Forelimb muscle (tissue), 1 donor: ENCODE measurements at regions not wholly inside any gene's neighbourhood (a gene's known extent, or its start where the extent isn't known, plus 50 kb on each side); places are given as distances from the start of the nearest gene placed in this dataset.
"Not testable (repeated sequence)": the region's sequence is repeated elsewhere in the genome, so short reads cannot be mapped to it uniquely, and the experiment has no call there.

Experiments
- DNase-seq: peaks from one replicate; pipeline ENCODE4 v3.0.0-alpha.2; 2013; ENCODE audit warnings: low read depth

DNA sequence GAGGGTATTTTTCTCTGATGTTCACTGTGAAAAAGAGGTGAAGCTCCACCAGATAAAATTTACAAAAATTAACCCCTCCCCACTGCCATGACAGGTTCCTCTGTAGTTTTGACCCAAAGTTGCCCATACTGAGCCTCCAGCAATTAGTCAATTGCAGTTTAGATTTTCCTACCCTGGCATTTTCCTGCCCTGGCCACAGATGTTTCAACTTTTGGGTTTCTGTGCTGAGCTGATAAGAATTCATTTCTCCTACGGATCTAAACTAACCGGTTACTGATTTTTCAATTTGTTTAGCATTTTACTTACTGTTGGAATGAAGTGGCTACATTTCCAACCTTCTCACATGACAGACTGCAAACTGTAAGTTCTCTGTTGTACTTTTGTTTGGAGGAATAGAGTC is 1346.1 kb upstream of the EPHA6 start:
- no peak for DNase-seq

DNA sequence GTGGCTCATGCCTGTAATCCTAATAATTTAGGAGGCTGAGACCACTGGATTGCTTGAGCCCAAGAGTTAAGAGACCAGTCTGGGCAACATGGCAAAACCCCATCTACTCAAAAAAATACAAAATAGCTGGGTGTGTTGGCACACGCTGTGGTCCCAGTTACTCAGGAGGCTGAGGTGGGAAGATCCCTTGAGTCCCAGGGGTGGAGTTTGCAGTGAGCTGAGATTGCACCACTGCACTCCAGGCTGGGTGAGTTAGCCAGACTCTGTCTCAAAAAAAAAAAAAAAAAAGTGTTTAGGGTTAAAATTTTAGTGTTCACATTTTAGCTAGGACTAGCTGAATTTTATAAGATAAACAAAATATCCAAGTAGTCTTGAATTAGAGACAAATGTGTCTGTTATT is 1340.1 kb upstream of the EPHA6 start:
- DNase-seq: no peak

DNA sequence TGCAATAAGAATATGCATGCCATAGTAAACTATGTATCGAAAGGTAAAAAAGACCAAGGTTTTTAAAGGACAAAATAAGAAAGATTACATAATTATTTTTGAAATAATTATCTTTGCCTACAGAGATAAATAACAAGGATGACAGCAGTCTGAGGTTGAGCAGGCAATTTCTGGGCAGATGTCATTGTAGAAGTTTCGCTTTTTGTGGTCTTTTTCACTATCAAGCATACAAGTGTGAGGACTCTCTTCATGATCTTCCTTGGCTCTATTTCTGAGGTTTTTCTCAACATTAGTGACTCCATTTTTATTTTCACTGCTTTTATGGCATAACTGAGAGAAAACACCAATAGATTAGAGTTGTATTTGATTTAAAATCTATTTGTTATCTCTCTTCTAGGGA is 1337.9 kb upstream of the EPHA6 start:
- no peak for DNase-seq

DNA sequence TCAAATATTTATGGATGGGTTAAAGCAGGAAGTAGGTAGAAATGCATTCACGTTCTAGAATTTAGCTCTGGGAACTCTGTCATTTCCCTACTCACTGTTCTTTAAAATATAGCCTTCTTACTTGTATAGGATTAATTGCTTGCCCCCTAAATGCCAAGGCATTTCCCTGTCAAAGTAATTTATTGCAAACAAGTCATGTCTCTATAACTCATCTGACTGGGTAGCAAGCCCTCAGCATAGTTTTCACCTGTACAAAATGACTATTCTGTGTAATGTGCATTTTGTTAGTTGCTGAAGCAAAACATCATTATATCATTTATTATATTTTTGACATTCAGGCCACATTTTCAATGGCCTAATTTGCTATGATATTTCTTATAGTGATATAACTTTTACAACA is 1308.2 kb upstream of the EPHA6 start:
- DNase-seq: no peak

DNA sequence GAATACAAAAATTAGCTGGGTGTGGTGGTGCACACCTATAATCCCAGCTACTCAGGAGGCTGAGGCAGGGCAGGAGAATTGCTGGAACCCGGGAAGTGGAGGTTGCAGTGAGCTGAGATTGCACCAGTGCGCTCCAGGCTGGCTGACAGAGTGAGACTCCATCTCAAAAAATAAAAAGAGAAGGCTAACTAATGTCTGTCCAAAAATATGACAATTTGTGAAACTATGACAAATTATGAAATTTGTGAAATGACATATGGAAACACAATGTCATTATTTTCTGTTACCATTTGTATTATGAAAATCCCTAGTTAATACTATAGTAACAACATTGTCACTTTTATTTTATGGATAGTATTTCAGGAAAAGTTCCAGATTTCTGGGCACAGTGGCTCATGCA is 1306.3 kb upstream of the EPHA6 start:
- DNase-seq: no peak

DNA sequence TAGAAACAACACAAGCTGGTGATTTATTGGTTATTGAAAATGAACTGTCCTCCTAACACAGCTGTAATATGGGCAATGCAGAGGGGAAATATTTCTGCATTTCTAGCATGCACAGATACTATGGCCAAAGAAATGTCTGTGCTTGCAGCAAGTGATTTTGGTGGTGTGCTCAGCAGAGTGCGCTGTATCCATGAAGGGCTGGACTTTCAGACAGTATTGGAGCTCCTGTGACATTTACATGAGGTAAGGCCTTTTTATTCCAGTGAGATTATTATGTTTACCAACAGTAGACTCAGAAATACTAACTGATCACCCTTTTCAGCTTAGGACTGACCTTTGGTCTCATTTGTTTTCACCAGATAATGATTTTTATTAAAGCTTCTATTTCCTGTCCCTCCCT is 1302.6 kb upstream of the EPHA6 start:
- DNase-seq: no peak

DNA sequence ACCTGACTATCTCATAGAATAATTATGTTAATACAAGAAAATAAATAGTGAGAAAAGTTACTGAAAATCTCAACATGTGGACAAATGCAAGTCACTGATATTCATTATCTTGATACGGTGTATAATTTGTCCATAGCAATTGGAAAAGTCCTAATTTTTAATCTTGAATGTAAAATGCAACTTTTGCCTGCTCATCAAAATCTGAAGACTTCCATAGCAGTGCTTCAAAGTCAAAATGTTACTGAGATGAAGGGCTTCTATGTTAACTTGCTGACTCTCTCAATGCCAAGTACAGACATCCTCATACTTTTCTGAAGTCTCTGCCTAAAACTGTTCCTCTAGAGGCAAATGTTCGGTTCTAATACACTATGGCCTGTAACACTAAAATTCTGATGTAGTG is 1300.1 kb upstream of the EPHA6 start:
- DNase-seq: no peak

DNA sequence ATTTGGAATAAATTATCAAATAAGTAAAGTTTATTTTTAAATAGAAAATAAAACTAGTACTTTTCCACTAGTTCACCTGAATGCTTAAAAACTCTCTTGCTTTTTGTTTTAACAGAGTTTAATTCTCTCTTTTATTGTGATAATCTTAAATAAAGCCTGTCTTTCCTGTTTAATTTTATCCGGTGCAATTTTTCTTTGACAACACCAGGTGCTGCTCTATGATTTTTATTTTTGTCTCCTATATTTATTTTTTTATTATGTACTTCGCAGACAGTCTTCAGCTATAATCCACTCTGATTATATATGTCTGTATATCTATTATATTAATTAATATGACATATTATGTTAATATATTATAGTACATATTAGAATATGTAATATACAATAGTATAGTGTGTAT is 1293.0 kb upstream of the EPHA6 start:
- DNase-seq: no peak

DNA sequence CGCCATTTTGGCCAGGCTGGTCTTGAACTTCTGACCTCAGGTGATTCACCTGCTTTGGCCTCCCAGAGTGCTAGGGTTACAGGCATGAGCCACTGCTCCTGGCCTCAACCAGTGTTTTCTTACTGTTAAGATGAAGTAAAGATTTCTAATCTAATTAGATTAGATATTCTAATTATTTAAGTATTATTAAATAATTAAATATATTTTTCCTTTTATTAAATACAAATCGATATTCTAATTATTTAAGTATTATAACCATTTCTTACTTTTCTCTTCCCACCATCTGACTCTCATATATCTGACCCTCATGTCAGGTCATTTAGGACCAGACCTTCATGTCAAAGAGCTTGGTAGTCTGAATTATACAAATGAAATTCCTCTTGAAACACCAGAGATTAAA is 1291.9 kb upstream of the EPHA6 start:
- DNase-seq: no peak

DNA sequence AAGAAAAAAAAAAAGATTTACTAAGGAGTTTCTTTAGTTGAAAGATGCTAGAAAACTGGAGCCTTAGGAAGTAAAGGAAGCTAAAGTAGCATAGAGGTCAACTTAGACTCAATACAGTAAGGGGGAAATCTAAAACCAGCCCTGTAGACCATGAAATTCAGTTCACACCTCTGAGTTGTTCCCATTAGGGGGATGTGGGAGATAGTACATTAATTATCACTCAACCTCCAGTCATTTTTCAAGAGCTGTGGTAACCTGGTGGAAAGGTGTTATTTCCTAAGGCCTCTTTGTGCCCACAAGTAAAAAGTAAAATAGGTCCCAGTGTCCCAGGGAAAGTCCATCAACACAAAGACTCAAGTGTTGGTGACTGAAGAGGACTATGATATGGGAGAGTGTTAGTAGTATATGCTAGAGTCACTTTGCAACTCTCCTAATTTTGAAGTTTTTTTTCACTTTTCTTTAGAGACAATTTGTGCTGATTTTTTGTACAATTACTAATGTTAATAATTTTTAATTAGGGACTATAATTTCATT is 1274.4 kb upstream of the EPHA6 start:
- DNase-seq: no peak

DNA sequence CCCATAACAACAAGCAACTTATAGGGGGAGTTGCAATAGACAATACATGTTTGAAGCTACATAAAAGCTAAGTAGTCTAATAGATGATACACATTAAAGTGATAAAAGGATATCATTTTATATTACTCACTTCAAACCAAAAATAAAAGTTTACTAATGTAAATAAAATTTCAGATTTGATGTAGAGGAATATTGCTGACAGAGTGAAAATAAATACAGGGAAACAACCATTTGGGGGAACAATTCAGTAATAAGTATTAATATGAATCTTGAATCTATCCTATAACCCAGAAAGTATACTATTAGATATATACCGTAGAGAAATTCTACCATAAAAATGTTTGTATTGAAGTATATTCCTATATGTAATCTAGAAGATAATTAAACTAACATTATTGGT is 1248.9 kb upstream of the EPHA6 start:
- DNase-seq: no peak

DNA sequence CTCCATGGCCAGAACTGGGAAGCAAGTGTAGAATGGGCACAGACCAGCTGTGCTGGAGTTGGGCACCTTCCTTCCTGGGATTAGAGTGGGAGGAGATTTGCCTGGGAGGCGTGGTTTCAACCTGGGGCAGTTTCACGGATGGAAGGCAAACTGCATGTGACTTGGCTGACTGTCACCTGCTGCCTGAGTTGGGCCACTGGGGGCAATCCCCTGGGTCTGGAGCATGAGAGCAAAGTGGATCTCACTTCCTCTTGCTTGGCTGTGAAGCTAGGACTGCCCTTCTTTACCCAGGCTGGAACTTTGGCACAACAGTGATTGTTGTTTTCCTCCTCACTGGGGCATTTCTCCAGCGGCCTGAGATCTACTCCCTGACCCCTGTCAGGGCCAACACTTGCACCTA is 1247.0 kb upstream of the EPHA6 start:
- no peak for DNase-seq

DNA sequence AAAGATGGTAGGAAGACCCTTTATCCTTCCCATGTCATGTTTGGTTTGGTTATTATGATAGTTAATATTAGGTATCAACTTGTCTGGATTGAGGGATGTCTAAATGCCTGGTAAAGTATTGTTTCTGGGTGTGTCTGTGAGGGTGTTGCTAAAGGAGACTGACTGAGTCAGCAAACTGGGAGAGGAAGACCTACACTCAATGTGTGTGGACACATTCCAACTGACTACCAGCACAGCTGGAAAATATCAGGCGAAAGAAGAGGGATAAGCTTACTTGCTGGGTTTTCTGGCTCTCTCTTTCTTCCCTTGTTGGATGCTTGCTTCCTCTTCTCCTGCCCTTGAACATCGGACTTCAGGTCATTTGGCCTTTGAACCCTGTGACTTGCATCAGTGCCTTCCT is 1227.6 kb upstream of the EPHA6 start:
- no peak for DNase-seq

DNA sequence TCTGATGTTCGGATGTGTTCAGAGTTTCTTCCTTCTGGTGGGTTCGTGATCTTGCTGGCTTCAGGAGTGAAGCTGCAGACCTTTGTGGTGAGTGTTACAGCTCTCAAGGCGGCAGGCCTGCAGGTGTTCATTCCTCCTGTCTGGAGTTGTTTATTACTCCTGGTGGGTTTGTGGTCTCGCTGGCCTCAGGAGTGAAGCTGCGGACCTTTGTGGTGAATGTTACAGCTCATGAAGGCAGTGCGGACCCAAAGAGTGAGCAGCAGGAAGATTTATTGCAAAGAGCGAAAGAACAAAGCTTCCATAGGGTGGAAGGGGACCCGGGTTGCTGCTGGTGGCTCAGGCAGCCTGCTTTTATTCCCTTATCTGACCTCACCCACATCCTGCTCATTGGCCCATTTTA is 1226.8 kb upstream of the EPHA6 start:
- not testable (repeated sequence) for DNase-seq

DNA sequence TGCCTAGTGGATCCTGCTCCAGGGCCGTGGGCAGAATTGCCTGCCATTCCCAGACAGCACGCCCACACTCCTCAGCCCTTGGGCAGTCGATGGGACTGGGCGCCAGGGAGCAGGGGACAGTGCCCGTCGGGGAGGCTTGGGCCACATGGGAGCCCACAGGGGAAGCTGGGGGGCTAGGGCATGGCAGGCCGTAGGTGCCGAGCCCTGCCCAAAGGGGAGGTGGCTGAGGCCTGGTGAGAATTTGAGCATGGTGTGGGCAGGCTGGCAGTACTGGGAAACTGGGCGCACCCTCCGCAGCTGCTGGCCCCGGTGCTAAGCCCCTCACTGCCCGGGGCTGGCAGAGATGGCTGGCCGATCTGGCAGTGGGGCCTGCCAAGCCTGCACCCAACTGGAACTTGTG is 1225.9 kb upstream of the EPHA6 start:
- no peak for DNase-seq

DNA sequence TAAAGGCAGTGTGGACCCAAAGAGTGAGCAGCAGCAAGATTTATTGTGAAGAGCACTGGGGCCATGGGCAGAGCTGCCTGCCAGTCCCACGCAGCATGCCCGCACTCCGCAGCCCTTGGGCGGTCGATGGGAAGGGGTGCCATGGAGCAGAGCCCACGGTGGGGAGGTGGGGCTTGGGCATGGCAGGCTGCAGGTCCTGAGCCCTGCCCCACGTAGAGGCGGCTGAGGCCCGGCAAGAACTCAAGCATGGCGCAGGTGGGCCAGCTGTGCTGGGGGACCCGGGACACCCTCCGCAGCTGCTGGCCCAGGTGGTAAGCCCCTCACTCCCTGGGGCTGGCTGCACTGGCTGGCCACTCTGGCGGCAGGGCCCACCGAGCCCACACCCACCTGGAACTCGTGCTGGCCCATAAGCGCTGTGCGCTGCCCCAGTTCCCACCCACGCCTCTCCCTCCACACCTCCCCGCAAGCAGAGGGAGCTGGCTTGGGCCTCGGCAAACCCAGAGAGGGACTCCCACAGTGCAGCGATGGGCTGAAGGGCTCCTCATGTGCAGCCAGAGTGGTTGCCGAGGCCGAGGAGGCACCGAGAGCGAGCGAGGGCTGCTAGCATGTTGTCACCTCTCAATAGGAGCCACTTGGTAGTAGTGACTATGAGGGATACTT is 1218.8 kb upstream of the EPHA6 start:
- no peak for DNase-seq

DNA sequence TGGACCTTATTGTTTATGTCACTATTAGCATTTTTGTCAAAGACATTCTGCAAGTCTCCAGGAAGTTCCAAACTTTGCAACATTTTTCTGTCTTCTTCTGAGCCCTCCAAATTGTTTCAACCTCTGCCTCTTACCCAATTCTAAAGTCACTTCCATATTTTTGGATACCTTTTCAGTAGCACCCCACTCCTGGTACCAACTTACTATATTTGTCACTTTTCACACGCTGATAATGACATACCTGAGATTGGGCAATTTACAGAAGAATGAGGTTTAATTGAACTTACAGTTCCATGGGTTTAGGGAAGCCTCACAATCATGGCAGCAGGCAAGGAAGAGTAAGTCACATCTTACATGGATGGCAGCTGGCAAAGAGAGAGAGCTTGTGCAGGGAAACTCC is 1206.5 kb upstream of the EPHA6 start:
- no peak for DNase-seq

DNA sequence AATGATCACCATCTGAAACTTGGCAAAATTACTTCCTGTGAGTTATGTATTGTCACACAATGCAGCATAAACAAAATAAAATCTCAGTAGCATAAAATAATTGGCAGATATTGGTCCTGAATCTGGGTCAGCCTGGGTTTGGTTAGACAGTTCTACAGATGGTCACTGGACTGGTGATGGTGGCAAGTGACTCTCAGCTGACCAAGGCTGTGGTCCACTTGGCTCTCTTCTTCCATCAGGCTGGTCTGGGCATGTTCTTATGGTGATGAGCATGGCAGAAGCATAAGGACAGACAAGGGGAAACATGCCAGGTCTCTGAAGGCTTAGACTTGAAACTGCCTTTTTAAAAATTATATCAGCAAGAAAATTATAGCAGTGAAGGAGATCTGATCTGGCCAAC is 1205.0 kb upstream of the EPHA6 start:
- DNase-seq: no peak

DNA sequence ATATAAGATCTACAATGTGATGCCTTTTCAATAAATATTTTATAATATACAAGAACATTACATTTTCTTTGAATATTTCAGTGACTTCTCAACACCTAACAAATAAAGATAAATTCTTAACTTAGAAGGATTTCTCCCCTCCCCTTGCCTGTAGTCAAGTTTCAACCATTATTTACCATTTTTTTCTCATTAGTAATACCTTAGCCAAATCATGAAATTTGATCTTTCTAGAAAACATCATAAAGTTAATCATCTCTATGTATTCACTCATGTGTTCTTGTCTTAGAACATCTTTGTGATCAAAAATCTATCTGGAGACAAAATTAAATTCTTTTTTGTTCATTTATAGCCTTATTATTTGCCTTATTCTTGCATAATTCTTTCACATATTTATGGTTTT is 1201.8 kb upstream of the EPHA6 start:
- no peak for DNase-seq

DNA sequence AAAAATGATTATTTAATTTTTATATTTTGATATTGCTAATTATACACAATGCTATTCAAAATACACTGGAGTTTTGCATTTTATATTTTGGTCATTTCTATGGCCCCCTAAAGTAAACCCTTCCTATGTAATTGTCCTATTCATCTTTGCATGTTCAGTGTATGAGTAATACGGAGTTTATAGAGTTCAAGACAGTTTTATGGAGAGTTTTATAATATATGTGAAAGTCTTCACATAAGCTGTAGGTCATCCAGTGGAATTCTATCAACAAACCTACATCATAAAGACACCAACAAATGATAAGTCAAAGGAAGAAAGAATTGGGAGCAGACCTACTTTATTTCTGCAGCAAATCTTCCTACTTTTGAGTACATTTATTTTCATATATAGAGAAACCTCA is 1200.4 kb upstream of the EPHA6 start:
- DNase-seq: no peak

DNA sequence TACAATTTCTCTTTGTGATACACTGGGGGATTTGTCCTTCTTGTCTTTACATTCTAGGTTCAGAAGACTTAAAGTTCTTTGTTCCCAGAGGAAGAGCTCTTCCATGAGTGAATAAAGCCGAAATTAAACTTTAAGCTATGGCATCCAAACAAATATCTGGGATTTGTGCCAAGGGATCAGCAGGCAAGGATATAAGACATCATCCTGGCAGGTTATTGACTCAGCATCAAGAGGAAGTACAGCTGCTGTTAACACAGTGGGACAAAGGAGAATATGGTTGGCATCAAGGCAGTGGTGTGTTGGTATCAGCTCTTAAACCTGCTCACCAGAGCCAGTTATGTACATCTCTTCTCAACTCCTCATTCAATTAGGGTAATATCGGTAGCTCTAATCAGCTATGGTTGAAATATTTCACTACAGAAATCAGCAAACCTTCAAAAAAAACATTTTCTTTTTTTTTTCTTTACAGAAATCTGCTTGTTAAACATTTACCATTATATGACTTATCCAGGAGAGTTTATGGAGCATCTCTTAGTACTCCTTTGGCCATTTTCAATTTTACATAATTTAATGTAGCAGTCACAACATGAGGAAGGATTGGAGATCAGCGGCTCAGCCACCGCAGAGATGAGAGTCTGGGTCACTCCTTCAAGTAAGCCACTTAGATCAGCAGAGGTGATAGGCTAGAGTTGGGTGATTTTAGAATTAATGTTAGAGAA is 1198.6 kb upstream of the EPHA6 start:
- no peak for DNase-seq

DNA sequence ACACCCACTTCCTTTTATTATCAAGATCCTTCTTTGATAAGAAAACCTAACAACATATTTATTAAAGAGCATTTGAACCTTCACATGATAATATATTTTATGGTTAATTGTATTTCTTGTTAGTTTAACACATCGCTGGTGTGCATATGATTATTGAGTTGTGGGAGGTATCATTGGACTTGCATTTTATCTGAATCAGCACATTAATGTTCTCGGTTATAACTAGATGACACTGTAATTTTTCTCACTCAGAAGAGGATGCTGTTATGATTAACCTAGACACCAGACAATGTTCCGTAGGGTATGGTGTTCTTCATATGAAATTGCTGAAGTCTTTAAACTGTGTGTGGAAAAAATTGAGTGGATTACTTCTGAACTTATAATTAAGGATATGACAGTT is 1188.3 kb upstream of the EPHA6 start:
- no peak for DNase-seq

DNA sequence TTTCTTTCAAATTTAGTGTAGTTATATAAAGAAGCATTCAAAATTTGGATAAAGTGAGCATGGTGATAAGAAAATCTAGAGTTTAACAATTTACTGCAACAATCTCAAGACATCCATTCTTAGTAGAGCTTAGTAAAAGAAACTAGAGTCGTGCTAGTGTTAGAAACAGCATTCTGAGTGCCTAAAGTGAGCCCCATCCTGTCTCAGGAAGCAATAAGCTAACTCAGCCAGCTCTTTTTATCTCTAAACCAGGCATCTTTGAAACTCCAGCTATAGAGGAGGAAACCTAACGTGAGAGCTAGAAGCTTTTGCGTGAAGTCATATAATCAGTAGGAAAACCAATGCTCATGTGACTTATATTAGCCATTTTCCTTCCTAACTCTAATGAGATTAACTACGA is 1187.1 kb upstream of the EPHA6 start:
- DNase-seq: no peak

DNA sequence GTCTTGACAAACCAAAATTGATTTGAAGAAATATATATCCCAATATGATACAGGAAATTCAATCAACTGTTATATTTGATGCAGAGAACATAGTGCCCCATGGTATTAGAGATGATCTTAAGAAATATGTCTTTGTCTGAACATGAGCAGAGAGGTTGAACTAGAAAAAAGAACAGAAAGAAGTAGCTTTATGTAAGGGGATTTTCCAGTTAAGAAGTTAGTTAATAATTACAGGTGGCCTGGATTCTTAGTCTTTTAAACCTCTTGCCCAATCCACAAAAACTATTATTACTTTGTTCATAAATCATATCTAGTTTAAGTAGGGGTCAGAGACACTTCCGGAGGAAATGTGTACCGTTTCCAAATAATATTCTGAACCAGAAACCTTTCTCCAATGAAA is 1186.7 kb upstream of the EPHA6 start:
- no peak for DNase-seq
